Kasumi-1 (cell line): ENCODE measurements at regions not wholly inside any gene's neighbourhood (a gene's known extent, or its start where the extent isn't known, plus 50 kb on each side); places are given as distances from the start of the nearest gene placed in this dataset.
"Not testable (repeated sequence)": the region's sequence is repeated elsewhere in the genome, so short reads cannot be mapped to it uniquely, and the experiment has no call there.

ENCODE experiments used
- DNase-seq, 2 experiments: peaks; one replicate each; lab custom pipeline; 2025; lab: John Stamatoyannopoulos, UW

DNA sequence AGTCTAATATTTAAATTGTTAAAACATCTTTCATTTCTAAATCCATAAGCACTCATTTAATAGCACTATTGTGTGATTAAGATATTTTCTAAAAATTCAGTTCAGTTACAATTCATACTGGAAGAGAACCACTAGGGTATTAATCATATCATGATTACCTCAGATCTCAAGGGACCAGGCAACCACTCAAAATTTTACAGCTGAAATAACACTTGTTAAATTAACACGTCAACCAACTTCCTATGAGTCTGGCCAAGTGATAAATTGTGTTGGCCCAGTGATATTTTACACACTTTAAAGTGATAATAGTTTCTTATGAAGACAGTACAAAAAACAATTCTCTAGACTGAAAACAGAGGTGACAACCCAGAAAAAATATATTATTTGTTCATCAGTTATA lies 869.0 kb upstream of the ADGRB3 start:
- DNase-seq: no peak

DNA sequence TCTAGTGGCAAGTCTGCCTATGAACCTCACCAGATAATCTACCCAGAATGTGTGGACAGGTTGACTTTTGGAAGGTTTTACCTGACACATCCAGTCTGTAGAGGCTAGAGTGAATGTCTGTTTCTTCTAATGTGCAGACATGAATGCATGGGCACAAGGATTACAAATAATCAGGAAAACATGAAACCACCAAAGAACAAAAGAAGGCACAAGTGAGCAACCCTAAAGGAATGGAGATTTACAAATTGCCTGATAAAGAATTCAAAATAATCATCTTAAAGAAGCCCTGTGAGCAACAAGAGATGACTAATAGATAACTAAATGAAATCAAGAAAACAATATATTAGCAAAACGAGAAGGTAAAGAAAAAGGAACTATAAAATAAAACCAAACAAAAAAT lies 876.1 kb upstream of the ADGRB3 start:
- DNase-seq: no peak

DNA sequence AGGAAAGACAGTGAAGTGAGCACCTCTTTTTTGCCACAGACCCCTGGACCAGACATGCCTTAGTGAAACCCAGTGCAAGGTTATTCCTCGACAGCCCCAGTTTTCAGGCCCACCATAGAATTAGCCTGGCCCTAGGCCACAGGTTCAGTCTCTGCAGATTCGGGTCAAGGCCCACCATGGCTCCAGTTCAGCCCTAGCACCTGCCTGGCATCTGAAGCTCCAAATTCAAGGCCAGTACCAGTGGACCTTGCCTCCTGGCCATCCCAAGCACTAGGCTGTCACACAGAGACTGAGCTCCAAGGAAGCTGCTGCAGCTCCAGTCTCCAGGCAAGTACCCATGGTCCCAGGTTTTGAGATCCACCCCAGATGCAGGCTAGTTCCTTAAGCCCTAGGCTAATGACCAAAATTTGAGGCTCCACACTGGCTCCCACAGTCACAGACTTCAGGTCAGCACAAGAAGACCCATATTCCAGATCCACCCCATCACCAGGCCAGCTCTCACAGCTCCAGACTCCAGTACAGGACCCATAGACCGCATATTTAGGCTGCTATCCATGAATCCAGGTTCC lies 877.5 kb upstream of the ADGRB3 start:
- DNase-seq: no peak

DNA sequence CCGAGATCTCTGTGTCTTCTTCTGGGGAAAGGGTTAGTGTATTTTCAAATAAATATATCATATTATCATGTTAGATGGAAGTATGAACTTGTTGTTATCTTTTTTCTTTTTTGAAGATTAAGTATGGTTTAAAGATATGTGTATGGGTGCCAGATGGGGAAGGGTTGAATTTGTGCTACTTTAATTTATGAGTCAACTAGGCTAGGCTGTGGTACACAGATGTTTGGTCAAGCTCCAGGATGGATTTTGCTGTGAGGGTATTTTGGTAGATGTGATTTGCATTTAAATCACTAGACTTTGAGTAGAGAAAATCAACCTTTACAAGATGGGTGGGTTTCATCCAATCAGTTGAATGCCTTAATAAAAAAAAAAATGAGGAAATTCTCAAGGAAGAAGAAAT lies 886.6 kb upstream of the ADGRB3 start:
- DNase-seq: no peak

DNA sequence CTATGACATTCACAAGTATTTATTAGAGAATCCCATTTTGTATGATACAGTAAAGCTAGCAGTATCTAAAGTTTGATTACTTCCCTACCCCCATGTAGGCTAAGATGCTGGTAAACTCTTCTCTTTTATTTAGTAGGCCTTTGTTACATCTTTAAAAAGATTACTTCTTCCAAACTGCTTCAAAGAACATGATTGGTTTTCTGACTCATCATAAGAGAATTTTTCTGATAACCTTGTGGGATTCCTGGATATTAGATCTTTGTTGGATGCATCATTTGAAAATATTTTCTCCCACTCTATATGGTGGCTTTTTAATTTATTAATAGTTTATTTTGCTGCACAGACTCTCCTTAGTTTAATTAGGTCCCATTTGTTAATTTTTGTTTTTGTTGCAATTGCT lies 898.3 kb upstream of the ADGRB3 start:
- DNase-seq: no peak

DNA sequence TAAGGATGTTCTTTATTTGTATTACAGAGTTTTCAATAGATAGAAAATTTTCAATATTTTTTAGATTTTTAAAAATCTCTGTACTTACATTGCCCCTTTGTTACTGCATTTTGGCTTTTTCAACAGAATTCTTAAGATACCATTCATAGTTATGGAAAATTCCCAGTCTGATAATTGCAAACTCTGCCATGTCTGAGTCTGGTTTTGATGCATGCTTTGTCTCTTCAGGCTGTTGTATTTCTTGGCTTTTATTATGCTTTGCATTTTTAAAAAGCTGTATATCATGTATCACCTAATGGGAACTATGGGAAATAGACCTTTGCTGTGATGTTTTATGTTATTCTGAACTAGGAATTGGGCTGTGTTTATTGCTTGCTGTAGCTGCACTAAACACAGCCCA lies 898.9 kb upstream of the ADGRB3 start:
- DNase-seq: no peak

DNA sequence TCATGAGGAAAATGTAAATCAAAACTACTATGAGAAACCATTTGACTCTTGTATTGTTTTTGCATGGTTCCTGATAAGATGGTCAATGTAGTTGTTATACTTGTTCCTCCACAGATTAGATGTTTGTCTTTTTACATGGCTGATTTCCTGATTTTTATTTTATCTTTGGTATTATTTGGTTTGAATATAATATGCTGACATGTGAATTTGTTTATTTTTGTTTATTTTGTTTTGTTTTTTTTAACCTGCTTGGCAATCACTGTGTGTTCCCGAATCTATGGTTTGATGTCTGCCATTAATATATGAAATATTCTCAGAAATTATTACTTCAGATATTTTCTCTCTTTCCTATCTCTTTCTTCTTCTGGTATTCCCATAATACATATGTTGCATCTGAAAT lies 899.5 kb upstream of the ADGRB3 start:
- no peak for DNase-seq

DNA sequence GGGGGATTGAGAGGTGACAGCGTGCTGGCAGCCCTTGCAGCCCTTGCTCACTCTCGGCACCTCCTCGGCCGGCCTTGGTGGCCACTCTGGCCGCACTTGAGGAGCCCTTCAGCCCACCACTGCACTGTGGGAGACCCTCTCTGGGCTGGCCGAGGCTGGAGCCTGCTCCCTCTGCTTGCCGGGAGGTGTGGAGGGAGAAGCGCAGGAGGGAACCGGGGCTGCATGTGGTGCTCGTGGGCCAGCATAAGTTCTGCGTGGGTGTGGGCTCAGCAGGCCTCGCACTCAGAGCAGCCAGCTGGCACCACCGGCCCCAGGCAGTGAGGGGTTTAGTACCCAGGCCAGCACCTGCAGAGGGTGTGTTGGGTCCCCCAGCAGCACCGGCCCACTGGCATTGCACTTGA lies 912.2 kb upstream of the ADGRB3 start:
- DNase-seq: no peak

DNA sequence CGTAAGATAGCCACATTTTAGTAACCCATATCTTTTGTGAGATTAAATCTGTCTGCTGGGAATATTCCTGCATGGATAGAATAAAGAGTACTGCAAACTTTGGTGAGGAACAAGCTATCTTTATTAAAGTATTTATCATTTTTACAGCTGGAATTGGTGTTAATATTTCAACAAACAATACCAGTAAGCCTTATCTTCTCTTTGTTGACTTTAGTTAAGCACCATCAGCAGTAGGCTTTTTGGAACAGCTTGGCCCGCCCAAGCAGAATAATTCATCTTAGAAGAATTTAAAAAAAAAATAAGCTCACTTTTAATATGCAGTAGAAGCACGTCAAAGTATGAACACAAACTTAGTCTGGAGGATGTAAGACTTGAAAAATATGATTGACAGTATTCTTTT lies 917.8 kb upstream of the ADGRB3 start:
- DNase-seq: no peak

DNA sequence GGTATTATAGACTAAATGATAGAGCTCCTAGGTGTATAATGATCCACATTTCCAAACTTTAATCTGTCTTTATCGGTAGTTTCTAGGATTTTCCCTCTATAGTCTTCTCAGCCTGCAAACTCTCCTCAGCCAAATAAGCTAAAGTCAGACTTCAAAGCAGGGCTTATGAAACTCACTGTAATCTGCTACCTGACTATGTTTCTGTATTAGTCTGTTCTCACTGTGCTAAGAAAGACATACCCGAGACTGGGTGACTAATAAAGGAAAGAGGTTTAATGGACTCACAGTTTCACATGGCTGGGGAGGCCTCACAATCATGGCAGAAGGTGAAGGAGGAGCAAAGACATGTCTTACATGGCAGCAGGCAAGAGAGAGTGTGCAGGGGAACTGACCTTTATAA lies 928.7 kb upstream of the ADGRB3 start:
- no peak for DNase-seq

DNA sequence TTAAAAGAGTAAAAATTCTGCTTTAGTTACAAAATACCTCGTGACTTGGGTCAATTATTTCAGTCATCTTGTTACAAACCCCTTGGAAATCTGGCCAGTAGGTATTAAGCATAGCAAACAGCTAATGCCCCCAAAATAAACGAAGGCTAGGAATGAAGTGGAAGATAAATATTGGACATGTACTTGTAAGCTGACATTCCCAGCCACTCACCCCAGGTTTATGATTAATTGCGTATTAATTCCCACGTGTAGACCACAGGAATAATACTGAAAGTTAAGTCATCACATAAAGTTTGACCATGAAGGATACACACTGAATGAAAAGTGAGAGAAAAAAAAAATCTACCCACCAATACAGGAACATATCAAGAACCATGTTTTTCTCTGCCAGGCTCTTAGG lies 936.5 kb upstream of the ADGRB3 start:
- DNase-seq: no peak

DNA sequence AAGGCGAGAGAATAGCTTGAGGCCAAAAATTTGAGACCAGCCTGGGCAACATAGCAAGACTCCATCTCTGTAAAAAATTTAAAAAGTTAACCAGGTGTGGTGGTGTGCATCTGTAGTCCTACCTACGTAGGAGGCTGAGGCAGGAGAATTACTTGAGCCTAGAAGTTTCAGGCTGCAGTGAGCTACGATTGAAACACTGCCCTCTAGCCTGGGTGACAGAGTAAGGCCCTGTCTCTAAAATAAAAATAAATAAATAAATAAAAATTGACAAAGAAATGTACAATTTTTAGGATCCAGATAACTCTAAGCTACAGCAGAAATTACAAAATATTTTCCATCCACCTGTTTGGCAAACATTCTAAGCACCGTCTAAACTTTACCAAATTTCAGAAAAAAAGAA lies 941.0 kb upstream of the ADGRB3 start:
- DNase-seq: peak; percentile 19 to 21

DNA sequence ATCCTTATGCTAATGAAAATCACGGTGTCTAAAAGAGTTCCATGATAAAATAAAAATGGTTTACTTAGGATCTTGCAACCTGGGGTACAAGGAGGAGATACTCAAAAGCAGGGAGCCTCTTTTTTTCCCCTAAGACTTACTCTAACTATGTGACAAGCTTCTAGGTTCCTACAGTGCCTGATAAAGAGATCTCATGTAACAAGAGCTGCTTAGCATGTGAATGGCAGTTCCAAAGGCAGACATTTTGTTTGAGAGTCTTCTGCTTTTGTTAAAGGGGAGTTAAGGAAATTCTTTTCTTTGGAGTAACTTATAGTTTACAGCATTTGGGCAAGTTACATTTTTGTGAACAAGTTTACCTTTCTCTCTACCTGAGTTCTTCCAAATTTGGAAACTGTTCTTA lies 945.8 kb upstream of the ADGRB3 start:
- DNase-seq: no peak

DNA sequence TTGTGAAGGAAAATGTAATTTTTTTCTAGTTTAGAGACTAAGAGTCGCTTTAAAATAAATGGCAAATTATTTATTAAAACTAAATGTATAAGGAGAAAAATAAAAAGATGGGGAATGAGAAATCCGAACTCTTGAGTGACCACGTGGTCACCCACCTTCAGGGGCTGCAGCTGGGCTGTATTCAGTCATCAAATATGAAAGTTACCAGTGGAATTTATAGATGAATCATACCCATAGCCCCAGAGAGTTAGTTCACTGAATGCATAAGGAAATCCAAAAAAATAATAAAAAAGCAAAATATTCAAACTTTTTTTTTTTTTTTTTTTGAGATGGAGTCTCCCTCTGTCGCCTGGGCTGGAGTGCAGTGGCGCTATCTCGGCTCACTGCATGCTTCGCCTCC lies 947.7 kb upstream of the ADGRB3 start:
- no peak for DNase-seq

DNA sequence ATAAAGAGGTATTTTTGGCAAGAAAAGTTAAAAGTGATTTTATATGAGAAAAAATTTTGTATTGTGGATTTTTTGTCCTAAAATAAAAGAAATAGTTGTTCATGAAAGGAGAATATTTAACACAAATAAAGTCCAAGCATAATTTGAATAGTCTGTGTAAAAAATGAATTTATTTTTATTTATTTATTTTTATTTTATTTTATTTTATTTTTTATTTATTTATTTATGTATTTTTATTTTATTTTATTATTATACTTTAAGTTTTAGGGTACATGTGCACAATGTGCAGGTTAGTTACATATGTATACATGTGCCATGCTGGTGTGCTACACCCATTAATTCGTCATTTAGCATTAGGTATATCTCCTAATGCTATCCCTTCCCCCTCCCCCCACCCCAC lies 948.9 kb upstream of the ADGRB3 start:
- not testable (repeated sequence) for DNase-seq

DNA sequence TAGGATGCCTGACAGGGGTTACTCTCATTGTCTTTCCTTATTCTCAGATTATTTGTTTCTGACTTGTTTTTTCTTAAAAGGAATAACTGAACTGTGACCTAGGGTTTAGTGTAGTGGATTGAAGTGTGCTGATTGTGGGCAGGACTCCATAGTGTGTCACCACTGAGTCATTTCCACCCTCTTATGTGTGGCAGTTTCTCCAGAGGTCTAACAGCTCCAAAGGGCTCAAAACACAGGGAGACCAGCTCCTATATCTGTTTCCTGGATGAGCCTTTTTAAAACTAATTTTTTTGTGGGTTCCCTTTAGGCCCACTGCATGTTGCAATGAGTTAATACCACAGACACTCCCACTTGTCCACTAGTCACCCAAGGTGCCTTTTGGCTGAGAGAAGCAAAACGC lies 951.1 kb upstream of the ADGRB3 start:
- peak; percentile 95 to 96 for DNase-seq

DNA sequence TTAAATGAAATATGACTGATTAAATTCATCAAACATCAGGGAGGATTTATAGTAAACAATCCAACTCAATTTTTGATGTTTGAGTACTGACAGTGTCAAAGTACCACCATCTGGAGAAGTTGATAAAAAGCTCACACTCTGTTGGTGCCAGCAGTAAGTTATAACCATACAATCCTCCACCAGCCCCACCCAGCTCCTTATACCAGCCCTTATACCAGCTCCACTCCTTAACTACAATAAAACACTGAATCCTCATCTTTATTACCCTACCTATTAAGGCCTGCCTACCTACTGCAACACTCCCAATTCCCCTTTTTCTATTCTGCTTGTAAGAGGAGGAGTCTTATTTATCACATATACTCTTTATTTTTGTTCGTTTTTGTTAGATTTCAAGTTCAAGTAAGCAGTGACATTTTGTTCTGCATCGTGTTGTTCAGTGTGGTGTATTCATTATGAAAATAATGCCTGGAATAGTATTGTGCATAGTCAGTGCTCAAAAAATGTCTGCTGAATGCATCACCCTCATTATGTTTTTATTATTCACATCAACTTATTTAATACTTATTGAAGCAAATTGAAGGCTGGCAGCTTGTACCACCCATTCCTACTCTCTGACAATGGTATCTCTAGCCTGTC lies 954.7 kb upstream of the ADGRB3 start:
- no peak for DNase-seq

DNA sequence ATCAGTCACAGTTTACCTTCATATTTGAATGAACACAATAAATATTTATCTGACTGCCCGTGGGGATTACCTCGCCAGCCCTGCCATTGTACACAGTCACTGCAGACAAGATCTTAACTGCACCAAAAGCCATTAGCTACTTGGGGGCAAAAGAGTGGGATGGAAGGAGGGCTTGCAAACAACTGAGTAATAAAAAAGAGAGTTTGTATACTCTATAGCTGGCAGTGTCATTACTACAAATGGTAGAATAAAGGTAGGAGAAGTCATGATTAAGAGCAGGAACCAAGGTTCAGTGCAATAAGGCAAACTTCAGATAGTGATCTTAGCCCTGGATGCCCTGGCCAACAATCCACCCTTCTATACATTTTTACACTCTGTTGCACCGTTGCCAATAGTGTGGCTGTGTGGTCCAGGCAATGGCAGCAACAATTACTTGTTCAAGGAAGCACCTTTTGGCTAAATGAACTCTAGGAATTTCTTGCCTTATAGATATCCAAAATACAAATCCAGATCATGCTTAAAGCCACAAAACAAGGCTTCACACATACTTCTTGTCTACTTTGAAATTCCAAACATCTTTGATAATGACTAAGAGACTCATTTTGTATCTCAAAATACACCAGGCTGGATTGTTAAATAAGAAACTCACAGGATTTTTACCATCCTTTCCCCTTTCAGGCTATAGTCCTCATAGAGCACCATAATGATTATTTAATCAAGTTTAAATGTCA lies 955.4 kb upstream of the ADGRB3 start:
- no peak for DNase-seq

DNA sequence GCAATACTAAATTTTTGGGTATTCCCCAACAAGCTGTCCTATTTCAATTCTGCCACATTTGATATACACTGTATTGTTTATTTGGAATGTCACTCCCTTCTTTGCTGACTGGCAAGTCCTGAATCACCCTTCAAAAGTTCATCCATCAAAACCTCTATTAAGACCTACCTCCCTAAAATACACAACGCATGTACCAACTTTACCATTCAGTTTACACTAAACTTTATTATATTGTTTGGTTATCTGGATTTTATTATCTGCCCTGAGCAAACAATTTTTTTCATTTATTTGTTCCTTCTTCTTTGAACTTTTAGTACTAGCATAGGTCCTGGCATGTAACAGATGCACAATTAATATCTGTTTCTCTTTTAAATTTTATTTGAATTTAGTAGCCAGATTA lies 958.2 kb upstream of the ADGRB3 start:
- no peak for DNase-seq

DNA sequence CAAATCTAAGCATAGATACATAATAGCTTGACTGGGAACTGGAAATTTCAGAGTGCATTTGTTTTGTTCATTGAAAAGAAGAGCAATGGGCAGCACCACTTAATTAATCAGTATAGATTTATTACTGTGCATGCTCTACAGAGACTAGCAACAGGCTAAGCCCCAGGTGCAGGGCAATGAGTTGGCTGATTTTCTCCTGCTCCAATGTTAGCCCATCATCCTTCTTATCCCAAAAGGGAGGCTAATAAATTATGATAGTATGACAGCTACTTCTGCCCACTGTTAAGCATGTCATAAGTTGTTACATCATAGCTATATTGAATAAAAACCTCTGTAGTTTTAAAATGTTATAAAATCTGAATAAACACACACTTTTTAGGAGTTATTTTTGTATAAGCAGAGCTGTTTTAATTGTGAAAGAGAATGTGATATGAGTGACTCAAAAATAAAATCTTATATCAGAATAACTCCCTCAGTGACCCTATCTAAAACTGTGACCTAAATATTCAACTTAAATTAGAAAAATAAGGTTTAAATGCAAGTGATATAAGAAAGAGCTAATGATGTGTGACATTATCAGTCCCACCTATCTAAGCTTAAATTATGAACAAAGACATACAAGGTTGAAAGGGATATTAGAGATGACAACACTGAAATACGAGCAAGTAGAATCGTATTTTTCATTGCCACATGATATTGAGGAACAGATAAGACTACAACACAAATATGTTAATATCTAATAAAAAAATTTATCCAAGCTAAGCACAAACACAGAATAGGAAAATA lies 967.3 kb upstream of the ADGRB3 start:
- no peak for DNase-seq

DNA sequence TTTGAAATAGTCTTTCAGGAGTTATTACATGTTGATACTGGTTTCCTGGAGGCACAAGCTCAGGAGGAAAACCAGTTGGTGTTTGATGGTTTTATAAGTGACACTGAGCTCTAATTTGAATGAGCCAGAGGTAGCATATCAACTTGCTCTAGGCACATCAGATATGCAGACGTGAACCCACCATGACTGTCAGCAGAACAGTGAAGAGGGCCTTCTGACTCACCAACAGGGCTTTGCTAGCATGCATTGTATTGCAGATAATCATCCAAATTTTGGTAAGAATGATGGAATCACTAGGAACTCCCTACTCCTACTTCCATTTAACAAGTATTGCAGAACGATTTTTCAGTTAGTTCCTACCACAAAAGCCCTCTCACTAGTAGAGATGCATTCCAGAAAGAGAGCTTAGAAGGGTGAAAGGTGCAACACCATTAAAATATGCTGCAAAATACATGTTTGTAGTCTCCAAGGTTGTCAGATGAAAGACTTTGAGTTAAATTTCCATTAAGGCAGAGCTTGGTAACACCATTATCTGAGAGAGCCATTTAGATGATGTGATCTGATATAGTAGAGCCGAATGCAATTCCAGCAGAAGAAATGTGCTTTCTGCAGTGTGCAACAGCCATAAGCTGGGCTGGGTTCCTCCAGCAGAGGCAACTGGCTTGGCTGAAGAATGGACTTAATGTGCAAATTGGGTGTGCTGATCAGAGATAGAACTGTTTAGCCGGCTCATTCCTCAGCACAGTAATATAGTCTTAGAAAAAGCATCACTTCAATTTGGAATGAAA lies 968.7 kb upstream of the ADGRB3 start:
- no peak for DNase-seq

DNA sequence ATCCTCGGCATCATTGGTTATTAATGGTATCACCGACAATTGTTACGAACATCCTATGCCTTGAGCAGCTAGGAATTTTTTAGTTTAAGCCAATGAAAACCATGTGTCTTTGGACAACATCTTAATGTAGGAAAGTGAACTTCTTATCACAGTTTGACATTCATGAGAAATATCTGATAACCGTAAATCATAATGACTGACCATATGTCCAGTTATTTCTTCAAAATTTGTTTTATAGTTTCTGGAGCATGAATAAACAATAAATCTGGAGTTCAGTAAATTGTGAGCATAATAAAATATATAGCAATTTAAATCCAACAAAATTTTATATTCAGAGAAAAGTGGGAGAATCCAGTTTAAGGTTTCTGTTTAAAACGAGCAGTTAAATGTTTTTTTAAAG lies 970.1 kb upstream of the ADGRB3 start:
- no peak for DNase-seq
